Stimulated activated naive CD4-positive, alpha-beta T cell (primary cell): ENCODE measurements at regions not wholly inside any gene's neighbourhood (a gene's known extent, or its start where the extent isn't known, plus 50 kb on each side); places are given as distances from the start of the nearest gene placed in this dataset.
"Not testable (repeated sequence)": the region's sequence is repeated elsewhere in the genome, so short reads cannot be mapped to it uniquely, and the experiment has no call there.

ENCODE experiments used
- DNase-seq, 6 experiments: peaks; one replicate each; lab custom pipeline; 2025; lab: John Stamatoyannopoulos, UW

GRCh38 chr17:22305356-22306071, 613.2 kb downstream of the KCNJ18 start:
- DNase-seq = no peak

GRCh38 chr17:22310292-22310691, 618.0 kb downstream of the KCNJ18 start:
- not testable (repeated sequence) for DNase-seq

GRCh38 chr17:22310717-22311686, 618.7 kb downstream of the KCNJ18 start:
- DNase-seq = no peak

- DNase-seq = not testable (repeated sequence)
Observed at GRCh38 chr17:22321001-22321400, 628.7 kb downstream of the KCNJ18 start.

- not testable (repeated sequence) for DNase-seq
Observed at GRCh38 chr17:22322893-22323550, 630.7 kb downstream of the KCNJ18 start.

- no peak for DNase-seq
Observed at GRCh38 chr17:22337467-22337866, 645.1 kb downstream of the KCNJ18 start.

- not testable (repeated sequence) for DNase-seq
Observed at GRCh38 chr17:22356603-22357002, 664.3 kb downstream of the KCNJ18 start.

- DNase-seq = not testable (repeated sequence)
Observed at GRCh38 chr17:22370988-22371387, 678.7 kb downstream of the KCNJ18 start.

GRCh38 chr17:22373911-22374310, 681.6 kb downstream of the KCNJ18 start:
- no peak for DNase-seq

- no peak for DNase-seq
Observed at GRCh38 chr17:22374741-22375140, 682.4 kb downstream of the KCNJ18 start.

GRCh38 chr17:22376747-22377146, 684.4 kb downstream of the KCNJ18 start:
- DNase-seq = not testable (repeated sequence)

- not testable (repeated sequence) for DNase-seq
Observed at GRCh38 chr17:22378748-22379147, 686.4 kb downstream of the KCNJ18 start.

GRCh38 chr17:22381589-22381988, 689.3 kb downstream of the KCNJ18 start:
- not testable (repeated sequence) for DNase-seq

GRCh38 chr17:22383772-22384460, 691.6 kb downstream of the KCNJ18 start:
- DNase-seq = not testable (repeated sequence)

GRCh38 chr17:22384461-22384800, 692.1 kb downstream of the KCNJ18 start:
- DNase-seq = not testable (repeated sequence)

GRCh38 chr17:22398446-22398845, 706.1 kb downstream of the KCNJ18 start:
- not testable (repeated sequence) for DNase-seq

- DNase-seq = not testable (repeated sequence)
Observed at GRCh38 chr17:22399037-22399436, 706.7 kb downstream of the KCNJ18 start.

- DNase-seq = not testable (repeated sequence)
Observed at GRCh38 chr17:22405080-22405479, 712.8 kb downstream of the KCNJ18 start.

- DNase-seq = no peak
Observed at GRCh38 chr17:22409160-22409751, 716.9 kb downstream of the KCNJ18 start.

GRCh38 chr17:22410136-22410535, 717.8 kb downstream of the KCNJ18 start:
- no peak for DNase-seq

- no peak for DNase-seq
Observed at GRCh38 chr17:22411185-22411784, 719.0 kb downstream of the KCNJ18 start.
